ENCODE measurements at regions not wholly inside any gene's neighbourhood (a gene's known extent, or its start where the extent isn't known, plus 50 kb on each side); places are given as distances from the start of the nearest gene placed in this dataset.

GRCh38 chr6:3624250-3625136 lies 127.0 kb downstream of the PXDC1 start:
- TF ChIP-seq CTCF (IDR thresholded peaks at IDR 0.05; ENCODE audit: low read length): no peak
- no peak for TF ChIP-seq EZH2 (optimal IDR thresholded peaks at IDR 0.05; ENCODE audit: low read depth, low read length)
